ENCODE measurements at regions not wholly inside any gene's neighbourhood (a gene's known extent, or its start where the extent isn't known, plus 50 kb on each side); places are given as distances from the start of the nearest gene placed in this dataset.

- TF ChIP-seq CTCF (conservative IDR thresholded peaks at IDR 0.05; ENCODE audit: low read length) (no peak), EZH2phosphoT487 (IDR thresholded peaks at IDR 0.05; ENCODE audit: borderline replicate concordance, low read depth, low read length) (no peak)
Observed at GRCh38 chr5:30676223-30676840, 517.2 kb upstream of the CDH6 start.

Measured in OCI-LY7 (cell line).